OCI-LY3 (cell line): ENCODE measurements at regions not wholly inside any gene's neighbourhood (a gene's known extent, or its start where the extent isn't known, plus 50 kb on each side); places are given as distances from the start of the nearest gene placed in this dataset.

ENCODE experiments used
- H2AFZ ChIP-seq: fragments of 200-600, 300-600 bp; shearing (Covaris generic); 2 replicates; pipeline ENCODE4 v1.6.0; 2014; ENCODE audit warnings: antibody characterized with exemption, low read depth, low read length
- H3K27ac ChIP-seq: fragments of 200-600, 300-600 bp; sonication (generic); 2 replicates; pipeline ENCODE4 v1.5.1; 2014; ENCODE audit warnings: mild to moderate bottlenecking, low read length, moderate library complexity, mixed read lengths
- H3K27me3 ChIP-seq: fragments of 200-600, 300-600 bp; sonication (generic); 2 replicates; pipeline ENCODE4 v1.6.1; 2014; ENCODE audit warnings: low read depth, low read length, mixed read lengths
- H3K36me3 ChIP-seq: fragments of 200-600, 300-600 bp; sonication (generic); replicated peaks from 2 replicates; pipeline ENCODE3; 2014; ENCODE audit warnings: low read depth, low read length, mixed read lengths
- H3K4me1 ChIP-seq: fragments of 300-600, 200-600 bp; sonication (generic); 2 replicates; pipeline ENCODE4 v1.6.1; 2014; ENCODE audit warnings: low read length, mixed read lengths
- H3K4me2 ChIP-seq: fragments of 200-600, 300-600 bp; sonication (generic); 2 replicates; pipeline ENCODE4 v1.6.1; 2014; ENCODE audit warnings: low read length, mixed read lengths
- H3K4me3 ChIP-seq: fragments of 300-600, 200-600 bp; sonication (generic); 2 replicates; pipeline ENCODE4 v1.5.1; 2014; ENCODE audit warnings: antibody characterized with exemption, mild to moderate bottlenecking, low read length, moderate library complexity
- H3K79me2 ChIP-seq: fragments of 300-600, 200-600 bp; shearing (Covaris generic); 2 replicates; pipeline ENCODE4 v1.6.1; 2014; ENCODE audit warnings: mild to moderate bottlenecking, low read length, mixed read lengths
- H3K9ac ChIP-seq: fragments of 300-600, 200-600 bp; shearing (Covaris generic); 2 replicates; pipeline ENCODE4 v1.6.0; 2014; ENCODE audit warnings: mild to moderate bottlenecking, low read length, moderate library complexity
- H3K9me3 ChIP-seq: fragments of 200-600, 300-600 bp; shearing (Covaris generic); 2 replicates; pipeline ENCODE4 v1.6.1; 2014; ENCODE audit warnings: low read length, mixed read lengths; ENCODE audit not compliant: insufficient read depth
- H4K20me1 ChIP-seq: fragments of 200-600, 300-600 bp; sonication (generic); 2 replicates; pipeline ENCODE4 v1.6.1; 2016; ENCODE audit warnings: low read length, mixed read lengths; ENCODE audit not compliant: insufficient read depth
- CTCF ChIP-seq: fragments of 200-600, 300-600 bp; sonication (generic); IDR thresholded peaks from 2 replicates; pipeline ENCODE4 v1.5.1; 2014; ENCODE audit warnings: antibody characterized with exemption, low read length, low read depth
- EZH2phosphoT487 ChIP-seq: fragments of 200-600 bp; shearing (Covaris generic); IDR thresholded peaks from 2 replicates; pipeline ENCODE4 v1.6.1; 2018; ENCODE audit warnings: antibody characterized with exemption, mixed run types, low read depth

DNA sequence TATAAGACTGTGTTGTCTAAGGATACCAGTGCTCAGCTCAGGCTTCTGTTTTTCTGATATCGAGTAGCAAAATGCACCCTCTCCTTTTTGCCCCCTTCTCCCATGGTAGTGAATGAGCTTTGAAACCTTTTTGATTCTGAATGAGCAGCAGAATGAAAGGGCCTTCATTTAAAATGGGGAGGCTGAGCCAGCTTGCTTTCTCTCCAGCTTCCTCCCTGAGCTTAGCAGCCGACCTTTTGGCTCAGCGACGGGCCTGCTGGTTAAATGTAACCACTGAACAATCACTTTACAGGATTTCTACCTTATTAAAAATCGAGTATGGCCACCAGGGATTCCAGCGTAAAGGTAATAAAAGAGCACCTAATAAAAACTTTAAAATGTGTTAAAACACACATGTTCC lies 133.7 kb upstream of the SPACA1 start:
- Histone ChIP-seq H2AFZ (no peak overlapping the region), H3K79me2 (no peaks in the 10 kb centered on the region), H3K4me2 (no peak overlapping the region), H3K27ac (no peak overlapping the region), H3K36me3 (no peaks in the 10 kb centered on the region), H4K20me1 (no peaks in the 10 kb centered on the region), H3K27me3 (no peaks in the 10 kb centered on the region), H3K9me3 (no peaks in the 10 kb centered on the region), H3K4me1 (peaks cover 10% of the 10 kb centered on the region), H3K9ac (no peak overlapping the region), H3K4me3 (no peak overlapping the region)
- TF ChIP-seq CTCF (no peak), EZH2phosphoT487 (no peak)

DNA sequence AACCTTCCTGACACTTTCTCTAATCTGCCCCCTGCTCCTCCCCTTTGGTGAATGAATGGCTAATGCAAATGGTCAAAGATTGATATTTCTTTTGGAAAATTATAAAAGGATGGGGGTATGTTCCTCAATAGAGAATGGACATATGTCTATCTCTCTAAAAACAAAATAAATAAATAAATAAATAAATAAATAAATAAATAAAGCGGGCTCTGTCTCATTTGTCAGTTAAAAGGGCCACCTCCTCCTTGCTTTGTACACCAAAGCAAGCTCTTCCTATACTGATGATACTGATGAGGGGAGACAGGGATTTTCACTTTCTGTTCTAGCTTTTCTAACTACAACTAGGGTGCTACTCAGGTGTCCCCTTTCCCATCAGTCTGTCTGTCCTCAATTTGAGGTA lies 135.5 kb upstream of the SPACA1 start:
- no peak for TF ChIP-seq CTCF
- no peak for TF ChIP-seq EZH2phosphoT487
- Histone ChIP-seq H3K4me3 (no peak overlapping the region), H3K9me3 (no peaks in the 10 kb centered on the region), H3K27me3 (no peaks in the 10 kb centered on the region), H2AFZ (no peak overlapping the region), H3K27ac (no peak overlapping the region), H3K4me1 (no peaks in the 10 kb centered on the region), H3K9ac (no peak overlapping the region), H3K4me2 (no peak overlapping the region), H3K36me3 (no peaks in the 10 kb centered on the region), H4K20me1 (no peaks in the 10 kb centered on the region), H3K79me2 (no peaks in the 10 kb centered on the region)

DNA sequence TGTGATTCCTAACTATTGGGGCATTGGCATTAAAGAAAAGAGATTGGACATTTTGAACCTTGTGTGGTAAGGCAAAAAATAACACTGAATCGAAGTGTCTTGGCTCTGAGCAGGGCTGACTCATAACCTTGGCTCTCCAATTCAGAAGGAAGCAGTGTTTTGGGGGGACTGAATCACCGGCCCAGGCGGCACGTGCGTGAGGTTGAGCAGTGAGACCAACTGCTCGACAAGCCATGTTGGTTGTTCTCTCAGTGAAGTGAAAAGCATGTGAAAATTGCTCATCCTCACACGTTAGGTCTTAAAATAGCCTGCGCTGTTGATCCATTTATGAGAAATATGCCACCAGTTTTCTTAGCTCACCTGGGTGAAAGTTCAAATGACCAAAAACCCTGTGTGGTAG lies 137.8 kb upstream of the SPACA1 start:
- Histone ChIP-seq H4K20me1 (no peaks in the 10 kb centered on the region), H3K27me3 (no peaks in the 10 kb centered on the region), H3K36me3 (no peaks in the 10 kb centered on the region), H3K79me2 (no peaks in the 10 kb centered on the region), H3K4me2 (no peak overlapping the region), H3K4me3 (no peak overlapping the region), H2AFZ (no peak overlapping the region), H3K27ac (no peak overlapping the region), H3K4me1 (peaks cover 8% of the 10 kb centered on the region), H3K9ac (no peak overlapping the region), H3K9me3 (no peaks in the 10 kb centered on the region)
- TF ChIP-seq EZH2phosphoT487, result no peak
- TF ChIP-seq CTCF, result no peak

DNA sequence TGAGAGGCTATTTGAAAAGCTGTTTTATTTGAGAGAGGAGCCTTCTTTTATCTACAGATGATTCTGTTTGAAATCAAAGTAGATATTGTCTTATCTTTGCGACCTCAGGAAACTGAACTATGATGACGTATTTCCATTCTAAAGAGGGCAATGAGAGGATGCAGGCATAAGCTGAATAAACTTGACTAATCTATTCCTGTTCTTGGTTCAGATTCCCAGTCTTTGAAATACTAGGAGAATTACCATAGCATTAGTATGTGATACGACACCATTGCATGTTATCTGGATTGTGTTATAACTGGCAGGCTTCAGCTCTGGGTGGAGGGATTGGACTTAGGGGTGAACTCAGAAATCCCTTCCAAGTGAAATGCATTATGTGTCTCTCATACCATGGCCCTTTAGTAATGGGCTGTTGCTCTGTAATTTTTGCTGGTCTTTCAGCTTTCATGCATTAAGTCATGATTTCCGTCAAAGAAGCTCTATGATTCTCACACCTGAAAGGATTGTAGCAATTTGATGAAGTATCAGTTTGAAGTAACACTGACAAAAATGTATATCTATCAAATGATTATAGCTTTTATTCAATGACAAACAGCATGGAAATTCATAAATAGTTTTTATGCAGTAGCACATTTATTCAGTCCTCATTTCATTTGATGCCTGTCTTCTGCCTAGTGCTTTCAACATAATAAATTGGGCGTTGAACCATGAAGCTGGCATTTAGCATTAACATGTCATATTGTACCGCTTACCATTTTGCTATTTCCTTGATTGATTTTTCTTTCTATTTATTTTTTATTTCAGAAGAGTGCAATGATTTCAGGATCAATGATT lies 138.4 kb upstream of the SPACA1 start:
- H3K27ac ChIP-seq, result no peak overlapping the region
- H3K36me3 ChIP-seq, result no peaks in the 10 kb centered on the region
- no peak overlapping the region for H3K4me2 ChIP-seq
- H3K4me3 ChIP-seq, result no peak overlapping the region
- peaks cover 15% of the 10 kb centered on the region for H3K4me1 ChIP-seq
- H3K9me3 ChIP-seq, result no peaks in the 10 kb centered on the region
- H2AFZ ChIP-seq, result no peak overlapping the region
- no peaks in the 10 kb centered on the region for H3K27me3 ChIP-seq
- no peaks in the 10 kb centered on the region for H3K79me2 ChIP-seq
- H3K9ac ChIP-seq, result no peak overlapping the region
- no peaks in the 10 kb centered on the region for H4K20me1 ChIP-seq
- no peak for TF ChIP-seq CTCF
- TF ChIP-seq EZH2phosphoT487, result no peak
